ENCODE measurements at regions not wholly inside any gene's neighbourhood (a gene's known extent, or its start where the extent isn't known, plus 50 kb on each side); places are given as distances from the start of the nearest gene placed in this dataset.

DNA sequence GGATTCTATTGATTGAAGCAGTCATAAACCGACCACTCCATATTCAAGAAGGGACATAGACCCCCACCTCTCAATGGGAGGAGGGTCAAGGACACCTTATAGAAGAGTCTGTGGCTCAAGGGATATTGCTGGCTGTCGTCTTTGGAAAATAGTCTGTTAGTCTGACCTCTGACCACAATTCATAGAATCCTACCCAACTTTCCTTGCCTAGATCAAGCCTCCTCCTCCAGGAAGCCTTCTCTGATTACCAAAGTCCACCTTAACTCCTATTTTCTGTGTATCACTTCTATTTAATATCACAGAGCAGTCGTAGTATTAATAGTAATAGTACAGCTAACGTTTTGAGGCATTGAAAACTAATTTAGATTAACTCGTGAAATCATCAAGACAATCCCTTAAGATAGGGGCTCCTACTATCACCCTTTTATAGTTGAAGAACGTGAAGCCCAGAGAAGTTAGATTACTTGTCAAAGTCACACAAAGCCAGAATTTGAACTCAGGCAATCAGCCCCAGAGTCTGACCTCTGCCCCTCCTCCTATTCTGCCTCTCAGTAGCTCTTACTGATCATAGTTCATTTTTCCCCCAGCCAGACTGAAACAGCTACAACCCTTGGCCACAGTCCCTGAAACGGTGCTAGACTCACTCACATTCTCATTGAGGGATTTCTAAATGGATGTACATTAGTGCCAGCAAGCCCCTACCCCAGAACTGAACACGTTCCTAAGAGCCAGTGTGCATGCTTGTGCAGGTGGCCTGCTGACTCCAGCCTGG lies 636.6 kb downstream of the MID1IP1 start:
- H4K20me1 ChIP-seq (ENCODE audit: insufficient read depth, low read length), result no peaks in the 10 kb centered on the region
- TF ChIP-seq CTCF (IDR thresholded peaks at IDR 0.05; ENCODE audit: low read depth, low read length) (no peak), EZH2phosphoT487 (IDR thresholded peaks at IDR 0.05; ENCODE audit: low read depth) (no peak)
- H3K27ac ChIP-seq (ENCODE audit: low read length), result no peak overlapping the region
- no peak overlapping the region for H3K9ac ChIP-seq (ENCODE audit: low read length)
- no peaks in the 10 kb centered on the region for H3K79me2 ChIP-seq (ENCODE audit: low read length)
- no peaks in the 10 kb centered on the region for H3K9me3 ChIP-seq (ENCODE audit: insufficient read depth, low read length)
- H3K4me3 ChIP-seq (ENCODE audit: low read length), result no peak overlapping the region
- peaks cover 35% of the 10 kb centered on the region for H3K4me1 ChIP-seq (ENCODE audit: low read length)
- H2AFZ ChIP-seq (ENCODE audit: low read depth, low read length), result no peak overlapping the region
- no peak overlapping the region for H3K4me2 ChIP-seq (ENCODE audit: low read length)
- H3K27me3 ChIP-seq (ENCODE audit: low read depth, low read length), result no peaks in the 10 kb centered on the region
- H3K36me3 ChIP-seq (replicated peaks; ENCODE audit: low read depth, low read length), result no peaks in the 10 kb centered on the region

DNA sequence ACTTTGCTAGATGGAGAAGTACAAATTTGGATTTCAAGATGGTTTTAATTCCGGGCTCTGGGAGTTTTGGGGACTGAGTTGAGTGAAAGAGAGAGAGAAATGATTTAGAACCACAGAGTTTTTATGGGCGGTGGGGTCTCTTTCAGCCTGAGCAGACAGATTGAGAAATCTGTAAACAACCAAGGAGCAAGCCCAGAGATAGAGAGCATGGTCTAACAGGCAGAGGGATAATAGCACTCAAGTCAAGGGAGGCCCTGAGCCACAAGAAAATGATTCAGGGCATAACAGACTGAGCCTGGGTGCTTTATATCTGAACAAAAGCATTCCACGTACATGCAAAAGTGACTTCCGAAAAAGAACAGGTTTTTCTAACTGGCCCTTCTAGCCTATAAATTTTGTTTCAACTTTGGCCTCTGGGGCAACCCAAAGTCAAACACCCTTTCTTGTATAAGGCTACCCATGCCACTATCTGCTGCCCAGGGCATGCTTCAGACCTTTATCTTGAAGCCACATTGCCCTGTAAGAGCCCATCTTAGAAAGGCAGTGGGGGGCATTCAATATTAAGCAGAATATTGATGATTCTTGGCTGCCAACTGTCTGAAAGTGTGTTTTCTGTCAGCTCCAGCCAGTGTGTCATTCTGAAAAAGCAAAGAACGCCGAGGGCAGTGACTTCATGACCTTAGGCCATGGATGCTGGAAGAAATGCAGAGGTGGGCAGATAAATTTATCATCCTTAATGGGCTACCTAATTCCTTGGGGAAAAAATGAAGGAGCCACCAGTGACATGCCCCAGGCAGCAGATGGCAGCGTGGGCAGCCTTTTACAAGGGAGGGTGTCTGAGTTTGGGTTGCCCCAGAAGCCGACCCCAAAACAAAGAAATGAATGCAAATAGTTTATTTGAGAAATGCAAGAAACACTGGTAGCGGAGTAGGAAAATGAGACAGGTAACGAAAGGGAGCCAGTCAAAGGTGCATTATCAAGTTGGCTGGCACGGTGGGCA lies 637.6 kb downstream of the MID1IP1 start:
- Histone ChIP-seq H4K20me1 (ENCODE audit: insufficient read depth, low read length) (no peaks in the 10 kb centered on the region), H3K36me3 (replicated peaks; ENCODE audit: low read depth, low read length) (no peaks in the 10 kb centered on the region), H3K27me3 (ENCODE audit: low read depth, low read length) (no peaks in the 10 kb centered on the region), H2AFZ (ENCODE audit: low read depth, low read length) (no peak overlapping the region), H3K4me3 (ENCODE audit: low read length) (no peak overlapping the region), H3K4me2 (ENCODE audit: low read length) (no peak overlapping the region), H3K9me3 (ENCODE audit: insufficient read depth, low read length) (no peaks in the 10 kb centered on the region), H3K4me1 (ENCODE audit: low read length) (peaks cover 35% of the 10 kb centered on the region), H3K27ac (ENCODE audit: low read length) (no peak overlapping the region), H3K9ac (ENCODE audit: low read length) (no peak overlapping the region), H3K79me2 (ENCODE audit: low read length) (no peaks in the 10 kb centered on the region)
- TF ChIP-seq CTCF (IDR thresholded peaks at IDR 0.05; ENCODE audit: low read depth, low read length) (peak; percentile 33), EZH2phosphoT487 (IDR thresholded peaks at IDR 0.05; ENCODE audit: low read depth) (no peak)

DNA sequence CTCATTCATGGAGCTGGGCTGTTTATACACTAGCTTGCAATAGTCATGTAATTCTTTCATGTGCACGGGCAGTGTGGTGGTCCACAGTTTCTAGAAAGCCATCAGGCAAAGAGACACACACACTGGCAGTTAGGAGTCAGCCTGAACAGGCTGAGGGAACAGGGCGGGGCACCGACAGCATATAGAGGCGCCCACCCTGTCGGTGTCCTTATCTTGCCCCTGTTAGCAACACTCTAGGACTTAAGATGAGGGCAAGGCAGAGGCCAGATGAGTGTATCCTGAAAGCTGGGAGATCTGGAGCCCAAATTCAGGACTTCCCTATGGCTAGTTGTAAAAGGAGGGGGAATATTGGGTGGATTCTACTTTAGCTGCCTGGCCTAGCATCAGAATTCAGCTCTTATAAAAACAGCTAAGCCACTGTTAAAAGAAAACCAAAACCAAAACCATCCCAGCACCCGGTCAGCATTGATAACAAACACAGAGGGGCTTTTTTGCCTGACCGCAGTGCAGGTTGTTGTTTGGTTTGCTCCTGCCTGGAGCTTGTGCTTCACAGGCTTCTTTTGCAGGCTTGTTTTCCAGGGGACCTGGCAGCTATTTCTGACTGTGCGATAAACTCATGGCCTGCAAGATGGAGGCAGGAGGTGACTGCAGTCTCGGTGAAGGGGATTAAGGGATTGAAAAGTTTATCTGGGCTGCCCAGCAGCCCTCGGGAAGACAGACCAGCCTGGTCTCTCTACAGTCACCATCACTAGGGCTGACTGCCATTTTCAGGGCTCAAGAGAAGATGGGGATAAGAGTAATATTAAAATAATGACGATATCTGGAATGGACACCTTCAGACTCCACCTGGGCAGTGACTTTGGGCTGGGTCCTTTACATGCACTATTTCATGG lies 638.9 kb downstream of the MID1IP1 start:
- Histone ChIP-seq H3K27me3 (ENCODE audit: low read depth, low read length) (no peaks in the 10 kb centered on the region), H3K79me2 (ENCODE audit: low read length) (no peaks in the 10 kb centered on the region), H3K9ac (ENCODE audit: low read length) (no peak overlapping the region), H2AFZ (ENCODE audit: low read depth, low read length) (0 out of 2 replicates have a peak overlapping the region, but pooled peaks have one; percentile 54), H3K4me1 (ENCODE audit: low read length) (peaks cover 35% of the 10 kb centered on the region), H3K27ac (ENCODE audit: low read length) (no peak overlapping the region), H3K4me3 (ENCODE audit: low read length) (no peak overlapping the region), H4K20me1 (ENCODE audit: insufficient read depth, low read length) (no peaks in the 10 kb centered on the region), H3K9me3 (ENCODE audit: insufficient read depth, low read length) (no peaks in the 10 kb centered on the region), H3K36me3 (replicated peaks; ENCODE audit: low read depth, low read length) (no peaks in the 10 kb centered on the region), H3K4me2 (ENCODE audit: low read length) (peak overlapping the region; percentile 29)
- TF ChIP-seq CTCF (IDR thresholded peaks at IDR 0.05; ENCODE audit: low read depth, low read length), result no peak
- TF ChIP-seq EZH2phosphoT487 (IDR thresholded peaks at IDR 0.05; ENCODE audit: low read depth), result no peak

All from OCI-LY3 (cell line).